K562 (cell line): ENCODE measurements at regions not wholly inside any gene's neighbourhood (a gene's known extent, or its start where the extent isn't known, plus 50 kb on each side); places are given as distances from the start of the nearest gene placed in this dataset.

ENCODE experiments used
- ATAC-seq: fragments of 200-7000 bp; cut with Tn5 transposase; 3 replicates; pipeline ENCODE4 v1.9.1; 2020; ENCODE audit warnings: moderate library complexity
- BruUV-seq: library from RNA; stranded (reverse); fragments of 400-500 nt; replicated peaks from 2 replicates; lab custom pipeline; 2021; lab: Mats Ljungman, UMichigan
- CTCF ChIA-PET: fragments of 300-600 bp; formaldehyde crosslinking; extraction: SDS; loops from one replicate; lab custom pipeline; 2021; ENCODE audit warnings: low intra/inter-chr PET ratio; lab: Yijun Ruan, JAX
- POLR2A ChIA-PET: fragments of 300-600, 350-650 bp; sonication (Branson Sonifier 250); formaldehyde crosslinking; extraction: SDS; loops from one replicate; lab custom pipeline; 2021; ENCODE audit warnings: antibody characterized with exemption, inconsistent platforms; lab: Yijun Ruan, JAX
- DNase-seq, 4 experiments: peaks; one replicate each; pipeline versions ENCODE4 v3.0.0 to v3.0.0-alpha.2; 2011 to 2018; ENCODE audit warnings: low spot score in 3 of 4, mixed read lengths in 3 of 4; ENCODE audit errors: extremely low read depth in 1 of 4
- FAIRE-seq: peaks from 2 replicates; lab custom pipeline; 2011; peaks lifted over from hg19 to GRCh38; lab: Jason Lieb, UNC
- H2AFZ ChIP-seq: 2 replicates; pipeline ENCODE4 v1.6.0; 2011; ENCODE audit warnings: low read depth, low read length, control low read depth, inconsistent platforms
- H3K27ac ChIP-seq: fragments of 200-600 bp; 3 replicates; pipeline ENCODE4 v1.8.0; 2011; ENCODE audit warnings: low read depth, mild to moderate bottlenecking, control low read depth, inconsistent platforms, low read length, moderate library complexity, mixed read lengths; ENCODE audit errors: extremely low read depth
- H3K27me3 ChIP-seq, 2 experiments: fragments of 300-600 bp in 1 of 2; 2 replicates in 1 of 2; 3 replicates in 1 of 2; pipeline versions ENCODE4 v1.6.0 to v1.8.0; 2011; ENCODE audit warnings: inconsistent platforms in 2 of 2, low read length in 2 of 2, mild to moderate bottlenecking in 1 of 2, mixed read lengths in 1 of 2, moderate library complexity in 1 of 2; ENCODE audit not compliant: control insufficient read depth in 2 of 2, insufficient read depth in 2 of 2
- H3K36me3 ChIP-seq: fragments of 300-600 bp; 3 replicates; pipeline ENCODE4 v1.8.0; 2011; ENCODE audit warnings: mild to moderate bottlenecking, low read length, inconsistent platforms; ENCODE audit not compliant: control insufficient read depth, insufficient read depth
- H3K4me1 ChIP-seq, 2 experiments: fragments of 200-600 bp in 1 of 2; replicated peaks in 1 of 2; 2 replicates in 1 of 2; 3 replicates in 1 of 2; pipeline versions ENCODE4 v1.5.1 to v1.8.0; 2011; ENCODE audit warnings: inconsistent platforms in 2 of 2, low read length in 2 of 2, mild to moderate bottlenecking in 1 of 2, mixed read lengths in 1 of 2, moderate library complexity in 1 of 2; ENCODE audit not compliant: control insufficient read depth in 2 of 2, insufficient read depth in 2 of 2
- H3K4me2 ChIP-seq: 2 replicates; pipeline ENCODE4 v1.6.1; 2011; ENCODE audit warnings: low read length, control low read depth, inconsistent platforms, mixed read lengths; ENCODE audit not compliant: insufficient read depth
- H3K4me3 ChIP-seq: fragments of 200-600 bp; sonication (generic), shearing (Covaris generic); 2 replicates; pipeline ENCODE4 v1.5.1; 2016; ENCODE audit warnings: control low read depth, inconsistent platforms
- H3K79me2 ChIP-seq: fragments of 200-600 bp; 3 replicates; pipeline ENCODE4 v1.8.0; 2011; ENCODE audit warnings: low read length, inconsistent platforms; ENCODE audit not compliant: control insufficient read depth, insufficient read depth
- H3K9ac ChIP-seq, 2 experiments: 2 replicates each; pipeline versions ENCODE4 v1.6.0 to v1.6.1; 2011; ENCODE audit warnings: low read depth in 2 of 2, low read length in 2 of 2, control low read depth in 1 of 2, inconsistent platforms in 1 of 2, mild to moderate bottlenecking in 1 of 2, mixed read lengths in 1 of 2; ENCODE audit not compliant: insufficient read depth in 1 of 2
- H3K9me1 ChIP-seq: one replicate; pipeline ENCODE4 v1.6.0; 2011; ENCODE audit warnings: inconsistent platforms, mild to moderate bottlenecking, low read length, moderate library complexity; ENCODE audit not compliant: control insufficient read depth, insufficient read depth
- H3K9me3 ChIP-seq: replicated peaks from 2 replicates; pipeline ENCODE4 v1.5.1; 2011; ENCODE audit warnings: low read depth, low read length, inconsistent platforms; ENCODE audit not compliant: control insufficient read depth, insufficient read depth
- H4K20me1 ChIP-seq: replicated peaks from 2 replicates; pipeline ENCODE4 v1.6.1; 2011; ENCODE audit warnings: low read length, inconsistent platforms, mixed read lengths; ENCODE audit not compliant: control insufficient read depth, insufficient read depth
- ARID1B ChIP-seq: fragments of 450-650 bp; IDR thresholded peaks from 2 replicates; pipeline ENCODE4 v1.6.1; 2016; ENCODE audit warnings: antibody characterized with exemption, mild to moderate bottlenecking, inconsistent platforms
- FOXJ3 ChIP-seq: sonication (generic); formaldehyde crosslinking; IDR thresholded peaks from 2 replicates; pipeline ENCODE4 v1.4.0; 2020; ENCODE audit warnings: mild to moderate bottlenecking, missing genetic modification reagents
- GATAD2A ChIP-seq: fragments of 450-650 bp; IDR thresholded peaks from 2 replicates; pipeline ENCODE4 v1.6.1; 2017
- L3MBTL2 ChIP-seq: fragments of 450-650 bp; IDR thresholded peaks from 2 replicates; pipeline ENCODE4 v1.6.1; 2016; ENCODE audit warnings: mild to moderate bottlenecking, moderate library complexity
- WGBS: fragments of 100-300 bp; shearing (Covaris generic); methylation state at CpG from one replicate; pipeline ENCODE4 v1.1.6; 2016; ENCODE audit warnings: low coverage, mixed read lengths; ENCODE audit not compliant: insufficient coverage; ENCODE audit errors: missing lambda C conversion rate; 5-methylcytosine and 5-hydroxymethylcytosine counted together
- in situ Hi-C: fragments of 300-500 bp; cut with MboI; formaldehyde crosslinking; loops from 4 replicates; pipeline ENCODE4 v1.15.0; 2018; ENCODE audit warnings: inconsistent platforms, mixed read lengths
- intact Hi-C: fragments of 100-400 bp; cut with micrococcal nuclease; formaldehyde crosslinking; loops from 2 replicates; pipeline ENCODE4 v1.14.2; 2022
- TF ChIP-seq, protein P1 (sequence below): sonication (generic); formaldehyde crosslinking; IDR thresholded peaks from 2 replicates; pipeline ENCODE4 v1.8.1; 2023; ENCODE audit warnings: missing genetic modification reagents, mild to moderate bottlenecking, borderline replicate concordance

DNA sequence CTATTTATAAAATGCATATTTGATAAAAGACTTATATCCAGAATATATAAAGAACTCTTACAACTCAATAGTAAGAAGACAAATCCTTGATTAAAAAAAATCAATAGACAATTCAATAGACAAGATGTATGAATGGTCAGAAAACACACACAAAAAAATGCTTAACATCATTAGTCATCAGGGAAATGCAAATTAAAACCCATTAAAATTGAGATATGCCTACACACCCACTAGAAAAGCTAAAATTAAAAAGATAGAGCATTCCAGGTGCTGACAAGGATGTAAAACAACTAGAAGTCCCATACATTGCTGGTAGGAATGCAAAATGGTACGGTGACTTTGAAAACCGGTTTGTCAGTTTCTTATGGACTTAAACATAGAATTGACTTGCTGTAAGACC is 127.1 kb downstream of the TFAP2B start:
- Histone ChIP-seq H3K9me3 (no peaks in the 10 kb centered on the region), H3K4me2 (no peak overlapping the region), H3K9ac (no peak overlapping the region), H3K36me3 (no peaks in the 10 kb centered on the region), H3K27me3 (no peaks in the 10 kb centered on the region), H2AFZ (no peak overlapping the region), H3K4me3 (no peak overlapping the region), H4K20me1 (no peaks in the 10 kb centered on the region), H3K9me1 (no peaks in the 10 kb centered on the region), H3K79me2 (no peaks in the 10 kb centered on the region), H3K27ac (no peak overlapping the region), H3K4me1 (no peaks in the 10 kb centered on the region; a peak in 2 of 5 replicates)
- no TSS peak for BruUV-seq
- ChIA-PET CTCF (no interaction called here), POLR2A (interaction anchor here (1.6 kb wide), 1 partner anchor 20 kb away, joined by 3 read pairs; no protein-coding TSS in a partner anchor)
- DNase-seq (no peak), ATAC-seq (no peak), FAIRE-seq (no peak)
- 61% methylated on average over 2 of the region's 2 CpGs for WGBS
- TF ChIP-seq FOXJ3 (CRISPR knock-in tag) = no peak
- no peak for TF ChIP-seq L3MBTL2
- in situ Hi-C loops (no loop called here), intact Hi-C loops (no loop called here)

DNA sequence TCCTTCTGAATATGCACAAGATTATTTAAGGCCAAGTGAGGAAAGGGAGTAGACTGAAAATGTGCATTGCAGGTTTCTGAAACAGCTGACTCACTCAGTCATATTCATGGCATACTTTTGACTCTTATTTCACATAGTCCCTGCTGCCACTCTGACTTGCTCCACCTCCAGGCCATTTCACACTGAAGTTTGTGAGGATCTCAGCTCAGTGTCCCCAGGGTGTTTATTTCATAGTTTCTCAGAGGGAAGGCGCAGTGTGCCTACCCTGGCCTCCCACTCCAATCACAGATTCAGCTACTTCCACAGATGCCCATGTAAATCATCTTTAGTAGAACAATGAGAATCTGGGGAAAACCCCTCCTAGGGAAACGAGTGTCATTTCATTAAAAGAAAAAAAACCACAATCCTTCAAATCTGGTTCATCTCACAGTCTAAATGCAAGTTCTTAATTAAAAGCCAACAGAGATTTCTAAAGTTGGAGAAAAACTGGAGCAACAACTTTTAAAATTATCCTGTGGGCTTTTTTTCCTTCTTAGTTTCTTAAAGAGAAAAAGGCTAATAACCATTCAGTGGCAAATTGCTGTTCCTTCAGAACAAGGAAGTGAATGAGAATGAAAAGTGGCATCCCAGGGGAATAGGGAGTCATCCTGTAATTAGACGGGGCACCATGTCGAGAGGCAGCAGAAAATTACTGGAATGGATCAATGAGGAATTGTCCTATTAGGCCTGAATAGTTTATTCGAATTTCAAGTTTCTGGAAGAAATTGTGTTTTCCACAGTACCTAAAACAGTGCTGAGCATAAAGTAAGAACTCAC is 133.6 kb downstream of the TFAP2B start:
- Histone ChIP-seq H3K79me2 (no peaks in the 10 kb centered on the region), H3K36me3 (no peaks in the 10 kb centered on the region), H3K4me2 (no peak overlapping the region), H2AFZ (peak overlapping the region; percentile 73), H3K27ac (no peak overlapping the region), H3K9me1 (no peaks in the 10 kb centered on the region), H3K9ac (no peak overlapping the region; a peak in 1 of 4 replicates), H3K4me1 (peaks cover 8 to 25% of the 10 kb centered on the region in 2 experiments), H4K20me1 (no peaks in the 10 kb centered on the region), H3K27me3 (no peaks in the 10 kb centered on the region), H3K9me3 (no peaks in the 10 kb centered on the region), H3K4me3 (no peak overlapping the region)
- POLR2A ChIA-PET = interaction anchor here (0.6 to 1.9 kb wide), 3 partner anchors 10 to 73 kb away, joined by 3 to 5 read pairs (median 4); no protein-coding TSS in a partner anchor
- intact Hi-C loops (no loop called here), in situ Hi-C loops (no loop called here)
- DNase-seq = peak in 2 of 4 experiments; percentile 61 to 68
- peak; percentile 90 for ATAC-seq
- BruUV-seq = no TSS peak
- CTCF ChIA-PET = no interaction called here
- 53% methylated on average over 5 of the region's 5 CpGs for WGBS
- FAIRE-seq = peak; percentile 76
- TF ChIP-seq ARID1B = peak; percentile 33; the same call in 1 of the 2 replicates
- TF ChIP-seq, protein P1, sequence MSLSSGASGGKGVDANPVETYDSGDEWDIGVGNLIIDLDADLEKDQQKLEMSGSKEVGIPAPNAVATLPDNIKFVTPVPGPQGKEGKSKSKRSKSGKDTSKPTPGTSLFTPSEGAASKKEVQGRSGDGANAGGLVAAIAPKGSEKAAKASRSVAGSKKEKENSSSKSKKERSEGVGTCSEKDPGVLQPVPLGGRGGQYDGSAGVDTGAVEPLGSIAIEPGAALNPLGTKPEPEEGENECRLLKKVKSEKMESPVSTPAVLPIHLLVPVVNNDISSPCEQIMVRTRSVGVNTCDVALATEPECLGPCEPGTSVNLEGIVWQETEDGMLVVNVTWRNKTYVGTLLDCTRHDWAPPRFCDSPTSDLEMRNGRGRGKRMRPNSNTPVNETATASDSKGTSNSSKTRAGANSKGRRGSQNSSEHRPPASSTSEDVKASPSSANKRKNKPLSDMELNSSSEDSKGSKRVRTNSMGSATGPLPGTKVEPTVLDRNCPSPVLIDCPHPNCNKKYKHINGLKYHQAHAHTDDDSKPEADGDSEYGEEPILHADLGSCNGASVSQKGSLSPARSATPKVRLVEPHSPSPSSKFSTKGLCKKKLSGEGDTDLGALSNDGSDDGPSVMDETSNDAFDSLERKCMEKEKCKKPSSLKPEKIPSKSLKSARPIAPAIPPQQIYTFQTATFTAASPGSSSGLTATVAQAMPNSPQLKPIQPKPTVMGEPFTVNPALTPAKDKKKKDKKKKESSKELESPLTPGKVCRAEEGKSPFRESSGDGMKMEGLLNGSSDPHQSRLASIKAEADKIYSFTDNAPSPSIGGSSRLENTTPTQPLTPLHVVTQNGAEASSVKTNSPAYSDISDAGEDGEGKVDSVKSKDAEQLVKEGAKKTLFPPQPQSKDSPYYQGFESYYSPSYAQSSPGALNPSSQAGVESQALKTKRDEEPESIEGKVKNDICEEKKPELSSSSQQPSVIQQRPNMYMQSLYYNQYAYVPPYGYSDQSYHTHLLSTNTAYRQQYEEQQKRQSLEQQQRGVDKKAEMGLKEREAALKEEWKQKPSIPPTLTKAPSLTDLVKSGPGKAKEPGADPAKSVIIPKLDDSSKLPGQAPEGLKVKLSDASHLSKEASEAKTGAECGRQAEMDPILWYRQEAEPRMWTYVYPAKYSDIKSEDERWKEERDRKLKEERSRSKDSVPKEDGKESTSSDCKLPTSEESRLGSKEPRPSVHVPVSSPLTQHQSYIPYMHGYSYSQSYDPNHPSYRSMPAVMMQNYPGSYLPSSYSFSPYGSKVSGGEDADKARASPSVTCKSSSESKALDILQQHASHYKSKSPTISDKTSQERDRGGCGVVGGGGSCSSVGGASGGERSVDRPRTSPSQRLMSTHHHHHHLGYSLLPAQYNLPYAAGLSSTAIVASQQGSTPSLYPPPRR (CRISPR knock-in tag) = no peak
- no peak for TF ChIP-seq GATAD2A
